ENCODE measurements at regions not wholly inside any gene's neighbourhood (a gene's known extent, or its start where the extent isn't known, plus 50 kb on each side); places are given as distances from the start of the nearest gene placed in this dataset.

GRCh38 chr3:150080058-150080730 lies 109.5 kb upstream of the PFN2 start:
- TF ChIP-seq CTCF (IDR thresholded peaks at IDR 0.05) (no peak), POLR2A (IDR thresholded peaks at IDR 0.05) (no peak)
